ENCODE measurements at regions not wholly inside any gene's neighbourhood (a gene's known extent, or its start where the extent isn't known, plus 50 kb on each side); places are given as distances from the start of the nearest gene placed in this dataset.
A peak's percentile ranks its signal among the peaks of the same experiment; 100 is the strongest.

- H3K9me3 Mint-ChIP-seq = peaks cover 1 to 30% (median 7%) of the 10 kb centered on the region in 7 donors
Observed at GRCh38 chr13:103876571-103876970, 810.4 kb upstream of the SLC10A2 start.

GRCh38 chr13:103873725-103874124, 807.5 kb upstream of the SLC10A2 start:
- H3K4me1 ChIP-seq (ENCODE audit: control insufficient read depth, insufficient read depth, low read length, poor library complexity, severe bottlenecking) = no peaks in the 10 kb centered on the region
- Mint-ChIP-seq H3K4me3 (peak overlapping the region in 1 of 4 donors; percentile 15), H3K9me3 (peaks cover 3 to 20% (median 7%) of the 10 kb centered on the region in 7 donors), H3K27ac (no peak overlapping the region), H3K27me3 (no peaks in the 10 kb centered on the region), H3K4me1 (no peaks in the 10 kb centered on the region), H3K36me3 (no peaks in the 10 kb centered on the region)
- no peaks in the 10 kb centered on the region for H3K36me3 ChIP-seq (ENCODE audit: control insufficient read depth, insufficient read depth, low read length)
- no peaks in the 10 kb centered on the region for H3K27me3 ChIP-seq (ENCODE audit: control insufficient read depth, insufficient read depth, low read length)
- DNase-seq = no peak
- H3K9me3 ChIP-seq (ENCODE audit: control insufficient read depth in 2 of 2, low read length in 2 of 2) = no peaks in the 10 kb centered on the region
- no peak overlapping the region for H3K4me3 ChIP-seq (ENCODE audit: low read depth, low read length)
- ATAC-seq (ENCODE audit: low read depth in 2 of 2) = no peak
- no peak overlapping the region for H3K27ac ChIP-seq (ENCODE audit: insufficient read depth, low read length, poor library complexity, severe bottlenecking)

More at GRCh38 chr13:103876571-103876970, 810.4 kb upstream of the SLC10A2 start:
- H3K27me3 ChIP-seq (ENCODE audit: control insufficient read depth, insufficient read depth, low read length) = no peaks in the 10 kb centered on the region
- no peaks in the 10 kb centered on the region for H3K4me1 ChIP-seq (ENCODE audit: control insufficient read depth, insufficient read depth, low read length, poor library complexity, severe bottlenecking)
- H3K36me3 ChIP-seq (ENCODE audit: control insufficient read depth, insufficient read depth, low read length) = no peaks in the 10 kb centered on the region
- no peak overlapping the region for H3K27ac Mint-ChIP-seq
- no peaks in the 10 kb centered on the region for H3K27me3 Mint-ChIP-seq
- DNase-seq (no peak), ATAC-seq (ENCODE audit: low read depth in 2 of 2) (no peak)
- no peak overlapping the region for H3K4me3 ChIP-seq (ENCODE audit: low read depth, low read length)
- H3K27ac ChIP-seq (ENCODE audit: insufficient read depth, low read length, poor library complexity, severe bottlenecking) = no peak overlapping the region
- no peaks in the 10 kb centered on the region for H3K4me1 Mint-ChIP-seq
- no peaks in the 10 kb centered on the region for H3K9me3 ChIP-seq (ENCODE audit: control insufficient read depth in 2 of 2, low read length in 2 of 2)
- no peak overlapping the region for H3K4me3 Mint-ChIP-seq
- no peaks in the 10 kb centered on the region for H3K36me3 Mint-ChIP-seq

DNA sequence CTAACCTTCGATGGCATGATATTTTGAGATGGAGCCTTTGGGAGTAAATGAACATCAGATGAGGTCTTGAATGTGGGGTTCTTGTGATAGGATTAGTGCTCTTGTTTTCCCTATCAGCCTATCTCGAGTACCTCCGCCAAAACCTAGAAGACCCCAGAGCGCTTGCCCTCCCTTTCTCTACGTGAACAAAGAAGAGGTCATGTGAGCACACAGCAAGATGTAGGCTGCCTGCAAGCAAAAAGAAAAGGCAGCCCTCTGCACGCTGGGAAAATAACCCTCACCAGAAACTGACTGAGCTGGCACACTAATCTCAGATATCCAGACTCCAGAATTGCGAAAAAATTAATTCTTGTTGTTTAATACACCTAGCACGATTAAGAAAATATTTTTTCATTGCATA, 799.8 kb upstream of the SLC10A2 start:
- Mint-ChIP-seq H3K27me3 (no peaks in the 10 kb centered on the region), H3K27ac (no peak overlapping the region), H3K9me3 (peaks cover 1 to 10% (median 4%) of the 10 kb centered on the region in 7 donors), H3K36me3 (no peaks in the 10 kb centered on the region), H3K4me3 (no peak overlapping the region), H3K4me1 (no peaks in the 10 kb centered on the region)
- no peak for DNase-seq
- Histone ChIP-seq H3K36me3 (ENCODE audit: control insufficient read depth, insufficient read depth, low read length) (no peaks in the 10 kb centered on the region), H3K27ac (ENCODE audit: insufficient read depth, low read length, poor library complexity, severe bottlenecking) (no peak overlapping the region), H3K27me3 (ENCODE audit: control insufficient read depth, insufficient read depth, low read length) (no peaks in the 10 kb centered on the region), H3K4me1 (ENCODE audit: control insufficient read depth, insufficient read depth, low read length, poor library complexity, severe bottlenecking) (no peaks in the 10 kb centered on the region), H3K9me3 (ENCODE audit: control insufficient read depth in 2 of 2, low read length in 2 of 2) (no peaks in the 10 kb centered on the region), H3K4me3 (ENCODE audit: low read depth, low read length) (no peak overlapping the region)
- ATAC-seq (ENCODE audit: low read depth in 2 of 2) = no peak

- no peaks in the 10 kb centered on the region for H3K27me3 Mint-ChIP-seq
- Histone ChIP-seq H3K4me3 (ENCODE audit: low read depth, low read length) (no peak overlapping the region), H3K4me1 (ENCODE audit: control insufficient read depth, insufficient read depth, low read length, poor library complexity, severe bottlenecking) (no peaks in the 10 kb centered on the region), H3K27me3 (ENCODE audit: control insufficient read depth, insufficient read depth, low read length) (no peaks in the 10 kb centered on the region), H3K9me3 (ENCODE audit: control insufficient read depth in 2 of 2, low read length in 2 of 2) (no peaks in the 10 kb centered on the region), H3K27ac (ENCODE audit: insufficient read depth, low read length, poor library complexity, severe bottlenecking) (no peak overlapping the region), H3K36me3 (ENCODE audit: control insufficient read depth, insufficient read depth, low read length) (no peaks in the 10 kb centered on the region)
- no peaks in the 10 kb centered on the region for H3K4me1 Mint-ChIP-seq
- no peak overlapping the region for H3K27ac Mint-ChIP-seq
- no peak overlapping the region for H3K4me3 Mint-ChIP-seq
- ATAC-seq (ENCODE audit: low read depth in 2 of 2) (no peak), DNase-seq (no peak)
- H3K36me3 Mint-ChIP-seq = no peaks in the 10 kb centered on the region
- peaks cover 0 to 8% (median 4%) of the 10 kb centered on the region in 7 donors for H3K9me3 Mint-ChIP-seq
Observed at GRCh38 chr13:103862525-103862924, 796.3 kb upstream of the SLC10A2 start.

DNA sequence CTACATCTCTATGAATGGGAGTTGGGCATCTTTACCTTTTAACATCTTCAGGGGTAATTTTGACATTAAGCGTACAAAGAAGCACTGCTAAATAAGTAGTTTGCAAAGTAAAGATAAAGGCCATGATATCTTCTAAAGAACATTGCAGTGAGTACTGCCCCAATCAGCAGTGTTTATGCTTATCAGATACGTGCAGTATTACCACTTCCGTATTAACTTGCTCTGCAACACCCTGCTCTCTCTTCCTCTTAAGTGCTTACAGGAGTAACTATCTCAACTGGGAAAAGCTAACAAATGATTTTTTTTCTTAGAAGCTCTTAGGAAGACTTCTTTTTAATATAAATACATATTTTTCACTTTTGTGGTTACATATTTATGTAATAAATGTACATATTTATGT, 793.7 kb upstream of the SLC10A2 start:
- Mint-ChIP-seq H3K36me3 (no peaks in the 10 kb centered on the region), H3K4me1 (no peaks in the 10 kb centered on the region), H3K27ac (no peak overlapping the region), H3K9me3 (peaks cover 2 to 8% (median 3%) of the 10 kb centered on the region in 7 donors), H3K4me3 (no peak overlapping the region), H3K27me3 (no peaks in the 10 kb centered on the region)
- ATAC-seq (ENCODE audit: low read depth in 2 of 2) (no peak), DNase-seq (no peak)
- Histone ChIP-seq H3K27me3 (ENCODE audit: control insufficient read depth, insufficient read depth, low read length) (no peaks in the 10 kb centered on the region), H3K9me3 (ENCODE audit: control insufficient read depth in 2 of 2, low read length in 2 of 2) (no peaks in the 10 kb centered on the region), H3K4me3 (ENCODE audit: low read depth, low read length) (no peak overlapping the region), H3K4me1 (ENCODE audit: control insufficient read depth, insufficient read depth, low read length, poor library complexity, severe bottlenecking) (no peaks in the 10 kb centered on the region), H3K36me3 (ENCODE audit: control insufficient read depth, insufficient read depth, low read length) (no peaks in the 10 kb centered on the region), H3K27ac (ENCODE audit: insufficient read depth, low read length, poor library complexity, severe bottlenecking) (no peak overlapping the region)

DNA sequence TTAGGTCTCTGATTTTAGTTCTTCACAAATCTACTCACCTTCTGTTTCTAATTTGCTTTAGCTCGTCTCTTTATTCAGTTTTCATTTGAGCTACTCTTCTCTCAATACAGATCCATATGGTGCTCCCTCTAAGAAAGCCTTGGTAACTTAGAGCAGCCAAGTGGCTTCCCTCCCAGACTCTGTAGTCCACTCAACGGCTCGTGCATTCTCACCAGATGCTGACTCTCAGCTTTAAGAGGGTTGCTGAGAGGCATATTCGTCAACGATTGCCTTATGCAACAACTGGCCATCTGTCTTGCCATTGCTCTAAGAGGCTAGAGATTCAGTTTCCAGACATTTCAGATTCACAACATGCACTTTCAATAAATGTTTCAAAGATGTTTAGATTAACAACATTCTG, 785.8 kb upstream of the SLC10A2 start:
- Mint-ChIP-seq H3K27me3 (no peaks in the 10 kb centered on the region), H3K4me3 (no peak overlapping the region), H3K36me3 (no peaks in the 10 kb centered on the region), H3K4me1 (no peaks in the 10 kb centered on the region), H3K27ac (no peak overlapping the region), H3K9me3 (peaks cover 4 to 14% (median 7%) of the 10 kb centered on the region in 7 donors)
- no peak overlapping the region for H3K27ac ChIP-seq (ENCODE audit: insufficient read depth, low read length, poor library complexity, severe bottlenecking)
- no peak overlapping the region for H3K4me3 ChIP-seq (ENCODE audit: low read depth, low read length)
- H3K4me1 ChIP-seq (ENCODE audit: control insufficient read depth, insufficient read depth, low read length, poor library complexity, severe bottlenecking) = no peaks in the 10 kb centered on the region
- ATAC-seq (ENCODE audit: low read depth in 2 of 2) = no peak
- peaks cover 0 to 3% of the 10 kb centered on the region in 2 experiments for H3K9me3 ChIP-seq (ENCODE audit: control insufficient read depth in 2 of 2, low read length in 2 of 2)
- H3K27me3 ChIP-seq (ENCODE audit: control insufficient read depth, insufficient read depth, low read length) = no peaks in the 10 kb centered on the region
- no peaks in the 10 kb centered on the region for H3K36me3 ChIP-seq (ENCODE audit: control insufficient read depth, insufficient read depth, low read length)
- no peak for DNase-seq

DNA sequence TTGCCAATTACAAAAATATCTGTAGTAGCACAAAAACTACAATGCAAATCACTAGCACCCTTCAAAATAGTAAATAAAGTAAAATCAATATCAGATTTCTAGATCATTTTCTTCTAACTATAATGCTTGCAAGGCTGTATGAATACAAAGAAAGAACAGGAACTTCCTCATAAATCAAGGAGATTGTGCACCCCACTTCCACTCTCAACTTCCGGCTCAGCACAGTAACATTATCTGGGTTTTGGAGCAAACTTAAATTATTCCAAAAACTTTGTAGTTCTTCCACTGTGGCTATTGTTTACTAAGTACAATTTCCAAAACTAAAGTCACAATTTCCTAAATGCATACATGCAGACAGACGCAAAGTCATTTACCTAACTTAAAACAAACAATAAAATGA, 778.3 kb upstream of the SLC10A2 start:
- no peaks in the 10 kb centered on the region for H3K4me1 ChIP-seq (ENCODE audit: control insufficient read depth, insufficient read depth, low read length, poor library complexity, severe bottlenecking)
- H3K36me3 ChIP-seq (ENCODE audit: control insufficient read depth, insufficient read depth, low read length) = no peaks in the 10 kb centered on the region
- Mint-ChIP-seq H3K4me1 (no peaks in the 10 kb centered on the region), H3K27ac (no peak overlapping the region), H3K36me3 (no peaks in the 10 kb centered on the region), H3K27me3 (no peaks in the 10 kb centered on the region), H3K9me3 (peaks cover 0 to 4% (median 2%) of the 10 kb centered on the region in 7 donors), H3K4me3 (no peak overlapping the region)
- DNase-seq (no peak), ATAC-seq (ENCODE audit: low read depth in 2 of 2) (no peak)
- H3K9me3 ChIP-seq (ENCODE audit: control insufficient read depth in 2 of 2, low read length in 2 of 2) = no peaks in the 10 kb centered on the region
- H3K27me3 ChIP-seq (ENCODE audit: control insufficient read depth, insufficient read depth, low read length) = no peaks in the 10 kb centered on the region
- no peak overlapping the region for H3K4me3 ChIP-seq (ENCODE audit: low read depth, low read length)
- H3K27ac ChIP-seq (ENCODE audit: insufficient read depth, low read length, poor library complexity, severe bottlenecking) = no peak overlapping the region

- Mint-ChIP-seq H3K9me3 (peaks cover 0 to 3% (median 0%) of the 10 kb centered on the region in 7 donors), H3K27me3 (no peaks in the 10 kb centered on the region), H3K27ac (no peak overlapping the region), H3K4me3 (no peak overlapping the region), H3K36me3 (no peaks in the 10 kb centered on the region), H3K4me1 (no peaks in the 10 kb centered on the region)
- ATAC-seq (ENCODE audit: low read depth in 2 of 2) (no peak), DNase-seq (no peak)
- Histone ChIP-seq H3K36me3 (ENCODE audit: control insufficient read depth, insufficient read depth, low read length) (no peaks in the 10 kb centered on the region), H3K4me1 (ENCODE audit: control insufficient read depth, insufficient read depth, low read length, poor library complexity, severe bottlenecking) (no peaks in the 10 kb centered on the region), H3K27ac (ENCODE audit: insufficient read depth, low read length, poor library complexity, severe bottlenecking) (no peak overlapping the region), H3K4me3 (ENCODE audit: low read depth, low read length) (no peak overlapping the region), H3K9me3 (ENCODE audit: control insufficient read depth in 2 of 2, low read length in 2 of 2) (peaks cover 0 to 2% of the 10 kb centered on the region in 2 experiments), H3K27me3 (ENCODE audit: control insufficient read depth, insufficient read depth, low read length) (no peaks in the 10 kb centered on the region)
Observed at GRCh38 chr13:103839460-103839859, 773.2 kb upstream of the SLC10A2 start.

Data from CD4-positive, CD25-positive, alpha-beta regulatory T cell (primary cell).